ENCODE measurements at regions not wholly inside any gene's neighbourhood (a gene's known extent, or its start where the extent isn't known, plus 50 kb on each side); places are given as distances from the start of the nearest gene placed in this dataset.
"Not testable (repeated sequence)": the region's sequence is repeated elsewhere in the genome, so short reads cannot be mapped to it uniquely, and the experiment has no call there.

- no peak for DNase-seq (ENCODE audit: low read depth)
Measured at GRCh38 chr4:83213640-83214039, 71.0 kb downstream of the COQ2 start.

DNA sequence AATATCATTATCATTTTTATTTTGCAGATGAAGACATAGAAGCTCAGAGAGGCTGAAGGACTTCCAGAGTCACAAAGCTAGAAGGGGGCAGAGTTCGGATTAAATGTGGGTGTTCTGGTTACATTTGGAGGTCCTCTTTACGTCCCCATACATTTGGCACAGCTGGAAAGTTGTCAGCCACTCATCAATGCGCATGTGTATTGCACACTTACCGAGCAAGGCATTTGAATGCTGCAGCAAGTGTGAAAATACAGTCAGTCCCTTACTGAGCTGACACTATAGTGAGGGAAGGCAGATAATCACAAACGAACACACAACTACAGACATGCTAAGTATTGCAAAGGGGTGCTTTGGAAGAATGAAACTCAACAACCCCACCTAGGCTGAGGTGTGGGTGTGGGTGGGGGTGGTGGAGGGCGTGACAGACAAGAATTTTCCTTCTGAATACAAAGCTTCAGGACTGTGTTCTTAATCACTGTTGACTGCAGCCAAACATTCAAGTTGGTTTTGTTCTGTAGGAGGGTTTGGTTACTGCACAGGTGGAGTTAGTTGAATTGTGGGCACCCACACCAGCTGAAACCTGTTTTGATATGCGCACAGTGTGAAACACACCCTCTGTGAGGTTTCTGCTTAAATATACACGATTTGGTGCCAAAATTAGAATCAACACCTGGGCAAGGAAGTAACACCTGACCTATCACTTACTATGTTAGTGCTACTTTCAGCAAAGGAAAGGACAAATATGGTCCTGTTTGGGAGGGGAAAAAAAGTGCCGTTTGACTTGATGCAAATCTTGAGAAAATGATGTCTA, 72.4 kb downstream of the COQ2 start:
- no peak for DNase-seq (ENCODE audit: low read depth)

- DNase-seq (ENCODE audit: low read depth) = no peak
Measured at GRCh38 chr4:83209419-83209818, 75.2 kb downstream of the COQ2 start.

- DNase-seq (ENCODE audit: low read depth) = no peak
Measured at GRCh38 chr4:83208371-83209365, 75.9 kb downstream of the COQ2 start.

GRCh38 chr4:83207497-83208101, 77.0 kb downstream of the COQ2 start:
- no peak for DNase-seq (ENCODE audit: low read depth)

DNA sequence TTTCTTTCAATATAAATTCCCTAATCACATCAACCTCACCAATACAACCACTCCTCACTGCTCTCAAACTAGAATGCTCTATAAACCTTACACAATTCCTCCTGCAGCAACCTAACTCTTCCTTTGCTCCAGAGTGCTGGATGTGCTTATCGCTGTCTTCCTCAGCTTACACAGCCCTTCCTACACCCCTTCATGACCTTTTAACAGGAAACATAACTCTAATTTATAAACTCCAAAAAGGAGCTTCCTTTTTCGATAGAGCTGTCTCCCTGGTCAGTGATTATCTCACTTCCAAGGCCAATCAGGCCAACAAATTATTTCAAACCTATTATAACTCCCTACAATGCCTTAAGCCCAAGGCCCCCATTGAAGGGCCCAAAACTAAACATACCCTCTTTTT, 78.8 kb downstream of the COQ2 start:
- no peak for DNase-seq (ENCODE audit: low read depth)

- DNase-seq (ENCODE audit: low read depth) = no peak
Measured at GRCh38 chr4:83204731-83205130, 79.9 kb downstream of the COQ2 start.

DNA sequence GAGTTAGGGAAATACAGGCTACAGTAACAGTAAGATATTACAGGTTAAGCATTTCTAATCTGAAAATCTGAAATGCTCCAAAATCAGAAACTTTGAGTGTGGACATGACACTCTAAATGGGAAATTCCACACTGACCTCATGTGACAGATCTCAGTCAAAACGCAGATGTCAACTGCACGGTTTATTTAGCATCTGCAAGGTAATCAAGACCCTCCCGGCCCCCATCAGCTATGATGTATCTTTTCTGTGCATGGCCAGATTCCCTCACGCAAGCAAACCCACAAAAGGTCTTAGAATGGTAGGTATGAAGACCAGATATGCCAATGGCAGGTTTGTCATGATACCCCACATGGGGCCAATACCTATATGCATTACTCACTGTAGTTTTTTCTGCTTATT, 82.8 kb downstream of the COQ2 start:
- DNase-seq (ENCODE audit: low read depth) = no peak

GRCh38 chr4:83197555-83198235, 83.2 kb upstream of the PLAC8 start:
- DNase-seq (ENCODE audit: low read depth) = peak; percentile 5

GRCh38 chr4:83196921-83197320, 82.4 kb upstream of the PLAC8 start:
- no peak for DNase-seq (ENCODE audit: low read depth)

DNA sequence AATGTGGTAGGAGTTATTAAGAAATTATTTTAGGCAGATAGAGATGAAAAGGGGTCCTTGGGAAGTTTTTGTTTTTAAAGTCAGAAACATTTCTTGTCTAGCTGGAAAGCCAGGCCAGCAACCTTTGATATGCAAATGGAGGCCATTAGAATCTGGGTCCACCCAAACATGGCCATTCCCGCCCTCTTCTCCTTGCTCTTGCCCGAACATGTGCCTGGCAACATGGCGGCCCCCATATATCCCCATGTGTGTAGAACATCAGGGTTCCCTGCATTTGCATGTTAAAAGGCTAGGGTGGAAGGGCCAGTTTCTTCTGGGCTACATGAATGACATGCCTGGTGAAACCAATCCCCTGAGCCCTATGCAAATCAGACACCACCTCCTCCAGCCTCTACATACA, 80.7 kb upstream of the PLAC8 start:
- no peak for DNase-seq (ENCODE audit: low read depth)

DNA sequence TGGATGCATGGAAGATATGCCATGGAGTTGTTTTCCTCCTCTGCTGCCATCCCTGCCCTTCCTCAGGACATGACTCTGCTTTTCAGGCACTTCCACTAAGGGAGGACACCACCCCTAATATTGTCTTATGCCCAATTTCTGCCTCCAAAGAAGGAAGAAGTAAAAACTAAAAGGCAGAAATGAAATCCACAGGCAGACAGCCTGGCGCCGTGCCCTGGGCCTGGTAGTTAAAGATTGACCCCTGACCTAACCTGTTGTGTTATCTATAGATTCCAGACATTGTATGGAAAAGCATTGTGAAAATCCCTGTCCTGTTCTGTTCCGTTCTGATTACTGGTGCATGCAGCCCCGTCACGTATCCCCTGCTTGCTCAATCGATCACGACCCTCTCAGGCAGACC, 80.1 kb upstream of the PLAC8 start:
- DNase-seq (ENCODE audit: low read depth) = not testable (repeated sequence)

DNA sequence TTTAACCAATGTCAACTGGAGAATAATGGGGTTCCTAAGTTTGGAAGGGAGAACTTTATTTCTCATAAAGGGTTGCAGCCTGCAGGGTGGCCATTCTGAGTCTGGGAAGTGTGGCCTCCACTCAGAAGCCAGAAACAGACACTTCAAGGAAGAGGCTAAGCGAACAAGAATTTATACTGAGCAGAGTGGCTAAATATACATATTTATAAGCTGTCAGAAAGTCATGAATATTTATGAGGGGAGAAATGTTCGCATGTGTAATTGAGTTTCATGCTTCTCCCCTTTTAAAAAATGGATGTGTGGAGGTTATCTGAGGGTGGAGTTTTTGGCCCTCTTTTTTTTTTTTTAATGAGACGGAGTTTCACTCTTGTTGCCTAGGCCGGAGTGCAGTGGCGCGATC, 78.1 kb upstream of the PLAC8 start:
- DNase-seq (ENCODE audit: low read depth) = no peak

- DNase-seq (ENCODE audit: low read depth) = no peak
Measured at GRCh38 chr4:83191026-83191425, 76.5 kb upstream of the PLAC8 start.

- no peak for DNase-seq (ENCODE audit: low read depth)
Measured at GRCh38 chr4:83189631-83190136, 75.2 kb upstream of the PLAC8 start.

- DNase-seq (ENCODE audit: low read depth) = no peak
Measured at GRCh38 chr4:83180431-83180968, 66.0 kb upstream of the PLAC8 start.

- no peak for DNase-seq (ENCODE audit: low read depth)
Measured at GRCh38 chr4:83179205-83179604, 64.7 kb upstream of the PLAC8 start.

- no peak for DNase-seq (ENCODE audit: low read depth)
Measured at GRCh38 chr4:83178029-83178428, 63.5 kb upstream of the PLAC8 start.

- no peak for DNase-seq (ENCODE audit: low read depth)
Measured at GRCh38 chr4:83177182-83177581, 62.7 kb upstream of the PLAC8 start.

- no peak for DNase-seq (ENCODE audit: low read depth)
Measured at GRCh38 chr4:83174844-83175414, 60.4 kb upstream of the PLAC8 start.

DNA sequence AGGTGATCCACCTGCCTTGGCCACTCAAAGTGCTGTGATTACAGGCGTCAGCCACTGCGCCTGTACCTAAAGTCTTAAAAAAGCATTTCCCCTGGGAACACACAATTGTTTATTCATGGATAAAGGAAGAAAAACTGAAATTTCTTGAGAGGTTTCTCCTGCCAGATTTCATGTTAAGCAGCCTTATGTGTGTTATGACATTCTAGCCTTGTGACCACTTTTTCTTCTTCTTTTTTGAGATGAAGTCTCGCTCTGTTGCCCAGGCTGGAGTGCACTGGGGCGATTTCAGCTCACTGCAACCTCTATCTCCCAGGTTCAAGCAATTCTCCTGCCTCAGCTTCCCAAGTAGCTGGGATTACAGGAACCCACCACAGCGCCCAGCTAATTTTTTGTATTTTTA, 57.8 kb upstream of the PLAC8 start:
- no peak for DNase-seq (ENCODE audit: low read depth)

Data from forelimb muscle (tissue), 1 donor.